Stimulated activated CD8-positive, alpha-beta memory T cell treated with anti-CD3 and anti-CD28 coated beads, Interleukin-2, amount 100 ng/mL, for 1 hour (primary cell): ENCODE measurements at regions not wholly inside any gene's neighbourhood (a gene's known extent, or its start where the extent isn't known, plus 50 kb on each side); places are given as distances from the start of the nearest gene placed in this dataset.

ENCODE experiments used
- DNase-seq, 2 donors: peaks; one replicate each; pipeline ENCODE4 v3.0.0-alpha.2; 2020; ENCODE audit warnings: low read depth in 2 of 2

DNA sequence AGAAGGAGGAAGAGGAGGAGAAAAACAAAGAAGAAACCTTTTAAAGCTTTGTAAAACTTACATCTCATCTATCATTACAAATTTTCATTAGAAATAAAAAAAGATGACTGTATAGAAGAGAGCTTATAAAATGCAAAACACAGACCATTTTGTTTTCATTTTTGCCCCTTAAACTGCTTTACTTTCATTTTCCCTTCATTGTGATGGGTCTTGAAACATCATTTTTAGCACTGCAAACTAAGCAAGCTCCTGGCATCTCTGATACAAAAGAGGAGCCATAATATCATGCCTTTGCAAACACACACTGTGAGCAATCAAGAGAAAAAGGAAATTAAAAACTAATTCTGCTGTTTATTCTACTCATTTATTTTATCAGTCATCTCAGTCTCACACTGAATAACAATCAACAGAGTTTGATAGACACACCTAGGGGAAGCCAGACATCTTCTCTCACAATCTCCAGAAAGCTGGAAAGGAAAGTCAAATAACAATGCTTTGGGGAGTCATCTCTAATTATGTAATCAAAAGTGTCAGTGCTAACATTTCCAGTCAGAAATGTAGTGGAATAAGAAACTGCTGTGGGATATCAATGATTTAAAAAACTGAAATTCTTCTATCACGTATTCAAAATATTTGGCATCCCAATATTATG lies 467.7 kb upstream of the FAT3 start:
- no peak for DNase-seq

DNA sequence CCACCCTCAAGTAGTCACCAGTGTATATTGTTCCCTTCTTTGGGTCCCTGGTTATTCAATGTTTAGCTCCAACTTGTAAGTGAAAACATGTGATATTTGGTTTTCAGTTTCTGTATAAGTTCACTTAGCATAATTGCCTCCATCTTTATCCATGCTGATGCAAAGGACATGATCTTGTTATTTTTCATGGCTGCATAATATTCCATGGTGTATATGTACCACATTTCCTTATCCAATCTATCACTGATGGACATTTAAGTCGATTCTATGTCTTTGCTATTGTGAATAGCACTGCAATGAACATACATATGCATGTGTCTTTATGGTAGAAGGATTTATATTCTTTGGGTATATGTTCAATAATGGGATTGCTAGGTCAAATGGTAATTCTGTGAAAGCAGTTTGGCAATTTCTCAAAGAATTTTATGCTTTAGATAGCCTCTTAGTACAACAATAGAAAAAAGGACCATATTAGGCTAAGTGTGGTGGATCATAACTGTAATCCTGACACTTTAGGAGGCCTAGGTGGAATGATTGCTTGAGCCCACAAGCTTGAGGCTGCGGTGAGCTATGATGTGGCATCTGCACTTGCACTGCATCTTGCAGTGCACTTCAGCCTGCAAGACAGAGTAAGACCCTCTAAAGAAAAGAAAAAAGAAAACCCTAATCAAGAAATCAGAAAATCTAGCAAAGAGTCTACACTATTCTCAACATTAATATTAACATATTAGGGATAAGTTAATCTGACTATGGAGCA lies 468.5 kb upstream of the FAT3 start:
- no peak for DNase-seq

DNA sequence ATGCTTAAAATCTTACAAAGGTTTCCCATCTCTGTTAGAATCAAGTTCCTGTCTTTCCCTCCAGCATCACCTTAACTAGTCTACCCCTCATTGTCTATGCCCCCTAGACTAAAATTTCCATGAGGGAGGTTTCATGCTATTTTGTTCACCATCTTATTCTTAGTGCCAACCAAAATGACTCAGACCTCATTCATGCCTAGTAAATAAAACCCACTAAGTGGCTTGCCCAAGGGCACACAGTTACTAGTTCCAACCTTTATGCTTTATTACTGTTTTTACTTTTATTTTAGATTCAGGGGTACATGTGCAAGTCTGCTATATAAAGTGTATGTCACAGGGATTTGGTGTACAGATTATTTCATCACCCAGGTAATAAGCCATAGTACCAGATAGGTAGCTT lies 469.1 kb upstream of the FAT3 start:
- no peak for DNase-seq

GRCh38 chr11:91749251-91749650 lies 475.4 kb upstream of the FAT3 start:
- no peak for DNase-seq

- no peak for DNase-seq
These were observed 482.5 kb upstream of the FAT3 start for GRCh38 chr11:91742155-91742554.

GRCh38 chr11:91731051-91731450 lies 493.6 kb upstream of the FAT3 start:
- no peak for DNase-seq

DNA sequence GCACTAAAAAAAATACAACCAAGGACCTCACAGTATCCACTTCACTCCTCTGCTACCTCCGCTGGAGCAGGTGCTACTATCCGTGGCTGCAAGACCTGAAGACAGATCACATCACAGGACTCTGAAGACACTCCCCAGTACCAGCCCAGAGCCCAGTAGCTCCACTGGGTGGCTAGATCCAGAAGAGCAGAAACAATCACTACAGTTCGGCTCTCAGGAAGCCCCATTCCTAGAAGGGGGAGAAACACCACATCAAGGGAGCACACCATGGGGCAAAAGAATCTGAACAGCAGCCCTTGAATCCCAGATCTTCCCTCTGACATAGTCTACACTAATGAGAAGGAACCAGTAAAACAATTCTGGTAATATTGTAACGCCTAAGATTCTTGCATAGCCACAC lies 494.0 kb upstream of the FAT3 start:
- DNase-seq = no peak

DNA sequence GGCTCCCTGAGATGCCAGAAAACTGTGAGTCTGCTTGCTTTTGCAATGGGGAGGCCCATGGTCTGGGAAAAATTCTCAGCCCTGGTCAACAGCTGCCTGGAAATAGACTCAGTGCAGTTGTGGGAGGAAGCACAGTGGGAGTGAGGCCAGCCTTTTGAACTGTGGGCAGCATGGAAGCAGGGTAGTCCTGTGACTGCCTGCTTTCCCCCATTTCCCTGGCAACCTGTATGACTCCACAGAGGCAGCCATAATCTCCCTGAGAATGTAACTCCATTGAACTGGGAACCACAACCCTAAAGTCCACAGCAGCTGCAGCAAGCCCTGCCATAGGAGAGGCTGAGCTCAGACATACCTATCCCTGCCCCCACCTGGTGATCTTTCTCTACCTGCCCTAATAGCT lies 494.6 kb upstream of the FAT3 start:
- no peak for DNase-seq

- DNase-seq = no peak
These were observed 507.4 kb upstream of the FAT3 start for GRCh38 chr11:91717169-91717568.

DNA sequence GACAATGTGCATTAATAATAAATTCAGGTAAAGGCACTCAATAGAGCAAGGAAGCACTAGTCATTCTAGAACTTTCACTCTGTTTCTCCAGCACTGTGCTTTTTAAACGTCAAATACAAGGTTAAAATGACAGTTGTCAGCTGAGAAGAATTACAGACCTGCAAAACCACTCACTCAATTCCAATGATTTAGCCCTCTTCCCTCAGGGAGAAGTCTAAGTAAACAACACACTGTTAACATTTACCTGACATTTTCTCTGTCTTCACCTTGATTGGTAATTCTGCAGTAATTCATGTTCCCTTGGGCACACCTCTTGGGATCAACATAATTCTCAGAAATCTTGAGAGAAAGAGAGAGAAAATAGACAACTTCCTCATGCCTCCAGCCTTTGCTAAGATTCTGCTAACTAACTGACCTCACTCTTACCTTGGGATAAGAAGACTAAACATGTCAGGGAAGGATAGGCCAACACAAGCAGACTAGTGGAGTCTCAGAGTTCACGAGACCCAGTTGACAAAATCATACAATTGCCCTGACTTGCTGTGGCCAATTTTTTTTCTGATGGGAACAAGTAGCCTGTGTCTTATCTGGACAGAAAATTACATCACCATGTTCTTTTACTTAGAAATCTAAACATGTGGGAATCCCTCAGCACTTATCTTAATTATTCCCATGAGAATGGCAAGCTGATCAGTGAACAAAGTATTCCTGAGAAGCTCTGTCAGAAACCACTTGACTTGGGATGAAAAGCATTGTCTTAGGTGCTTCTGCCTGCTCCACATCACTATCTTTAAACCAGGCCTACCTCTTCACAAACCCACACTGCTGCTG lies 516.8 kb upstream of the FAT3 start:
- no peak for DNase-seq

- DNase-seq = no peak
These were observed 521.6 kb upstream of the FAT3 start for GRCh38 chr11:91703042-91703441.

- DNase-seq = no peak
These were observed 523.8 kb upstream of the FAT3 start for GRCh38 chr11:91700854-91701253.

DNA sequence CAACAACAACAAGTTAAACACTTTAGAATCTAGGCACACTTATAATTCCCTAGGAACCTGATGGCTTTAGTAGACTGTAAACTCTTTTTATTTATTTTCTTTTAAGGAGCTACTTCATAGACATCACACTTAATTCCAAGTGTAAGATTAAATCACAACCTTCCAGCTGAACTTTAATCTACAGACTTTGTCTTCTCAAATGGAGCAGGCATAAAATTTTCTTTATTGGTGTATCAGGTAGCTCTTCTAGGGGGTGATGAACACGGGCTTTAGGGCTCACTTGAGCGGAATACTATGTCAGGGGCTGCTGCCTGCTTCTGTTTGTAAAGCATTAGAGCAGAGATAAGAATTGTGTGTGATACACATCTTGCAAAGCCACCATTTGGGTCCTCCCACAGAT lies 525.8 kb upstream of the FAT3 start:
- no peak for DNase-seq

DNA sequence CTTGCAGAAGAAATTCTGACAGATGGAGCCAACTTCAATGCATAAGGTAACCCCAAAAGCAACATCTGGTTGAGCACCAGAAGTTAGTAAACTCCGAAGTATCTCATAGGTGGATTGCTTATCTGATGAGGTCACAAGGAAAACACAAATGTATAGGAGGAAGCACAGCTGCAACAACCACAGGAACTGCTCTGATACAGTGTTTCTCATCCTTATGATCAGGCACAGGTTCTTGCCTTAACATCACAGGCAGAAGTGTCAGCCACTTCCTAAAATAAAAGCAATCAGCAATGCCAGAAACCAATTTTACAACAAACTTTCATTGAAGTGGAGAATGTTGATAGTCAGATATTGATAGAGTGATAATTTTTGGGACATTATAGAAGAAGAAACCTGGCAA lies 530.3 kb upstream of the FAT3 start:
- no peak for DNase-seq

- no peak for DNase-seq
These were observed 532.7 kb upstream of the FAT3 start for GRCh38 chr11:91691872-91692271.

DNA sequence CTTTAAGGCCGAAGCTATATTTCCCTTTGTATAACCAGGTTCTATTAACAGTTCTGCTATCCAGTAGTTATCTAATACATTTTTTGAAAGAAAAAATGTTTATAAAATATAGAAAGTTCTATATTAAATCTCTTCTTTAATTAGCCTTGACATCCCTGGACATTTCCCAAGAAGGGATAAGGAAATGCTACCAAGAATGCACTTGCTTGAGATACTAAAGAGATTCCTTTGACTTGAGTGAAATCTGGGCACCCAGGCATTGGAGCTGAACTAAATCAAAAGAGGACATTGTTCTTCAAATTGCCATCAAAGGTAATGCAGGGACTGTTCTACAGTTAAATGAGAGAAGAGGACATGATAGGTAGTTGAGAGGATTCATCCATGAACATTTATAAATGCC lies 535.9 kb upstream of the FAT3 start:
- DNase-seq = no peak

GRCh38 chr11:91686700-91687099 lies 537.9 kb upstream of the FAT3 start:
- DNase-seq = no peak

DNA sequence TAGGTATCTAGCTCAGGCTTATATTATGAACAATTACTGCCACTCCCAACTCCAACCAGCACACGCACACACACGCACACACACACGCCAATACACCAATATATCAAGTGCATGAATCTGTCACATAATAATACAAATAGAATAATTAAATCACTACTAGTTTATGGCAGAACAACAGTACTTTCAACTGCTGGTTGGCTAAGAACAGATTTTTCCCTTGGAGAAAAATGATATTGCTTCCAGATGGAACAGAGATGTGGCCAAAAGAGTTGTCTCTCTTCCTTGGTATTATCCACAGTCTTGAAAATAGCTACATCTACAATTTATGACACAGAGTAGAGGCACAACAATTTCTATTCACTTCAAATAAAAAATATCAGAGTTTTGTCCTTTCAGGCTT lies 538.3 kb upstream of the FAT3 start:
- DNase-seq = no peak

DNA sequence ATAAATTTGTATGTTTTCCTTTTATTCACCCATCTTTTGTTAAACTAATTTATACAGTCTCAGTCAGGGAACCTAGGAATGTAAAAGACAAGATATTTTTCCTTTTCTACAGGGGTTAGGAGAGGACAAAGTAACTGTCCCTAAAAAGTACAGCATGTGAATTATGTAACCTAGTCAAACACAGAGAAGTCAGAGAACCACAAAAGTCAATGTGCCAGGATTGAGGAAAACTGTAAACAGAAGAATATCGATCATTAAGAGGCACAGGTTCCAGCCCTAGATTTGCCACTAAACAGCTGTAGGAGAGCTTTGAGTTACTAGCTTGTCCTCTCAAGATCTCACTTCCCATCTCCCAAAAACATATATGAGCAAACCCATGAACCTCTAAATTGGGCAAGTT lies 550.9 kb upstream of the FAT3 start:
- DNase-seq = no peak

GRCh38 chr11:91664521-91664920 lies 560.1 kb upstream of the FAT3 start:
- no peak for DNase-seq

DNA sequence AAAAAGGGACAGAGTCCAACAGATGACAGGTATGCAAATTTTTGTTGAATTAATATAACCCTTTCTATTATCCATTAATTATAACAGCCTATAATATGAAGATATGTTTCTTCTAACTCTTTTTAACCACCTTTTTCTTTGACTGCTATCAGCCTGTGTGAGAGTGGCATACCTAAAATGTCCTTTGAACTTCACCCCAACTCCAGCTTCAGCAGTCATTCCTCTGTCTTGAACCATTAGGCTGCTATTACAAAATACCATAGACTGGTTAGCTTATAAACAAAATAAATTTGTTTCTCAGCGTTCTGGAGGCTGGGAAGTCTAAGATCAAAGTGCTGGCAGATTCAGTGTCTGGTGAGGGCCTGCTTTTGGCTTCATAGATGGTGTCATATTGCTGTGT lies 564.6 kb upstream of the FAT3 start:
- no peak for DNase-seq

DNA sequence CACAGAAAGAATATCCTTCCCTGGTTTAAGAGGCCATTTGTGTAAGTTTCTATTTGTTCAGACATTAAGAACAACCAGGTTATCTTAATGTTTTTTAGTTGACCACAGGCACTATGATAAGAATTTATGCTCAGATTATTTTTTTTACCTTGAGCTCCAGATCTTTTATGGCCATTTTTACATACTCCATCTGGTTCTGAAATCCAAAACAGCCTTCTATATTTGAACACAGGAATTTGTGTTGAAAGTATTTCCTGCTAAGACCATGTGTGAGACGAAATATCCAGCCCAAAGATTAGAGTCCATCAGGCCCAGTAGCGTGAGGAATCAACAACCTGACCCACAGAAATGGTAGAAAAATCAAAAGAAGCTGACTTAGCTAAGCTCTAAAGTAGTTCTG lies 569.9 kb upstream of the FAT3 start:
- no peak for DNase-seq
